ENCODE measurements at regions not wholly inside any gene's neighbourhood (a gene's known extent, or its start where the extent isn't known, plus 50 kb on each side); places are given as distances from the start of the nearest gene placed in this dataset.

DNA sequence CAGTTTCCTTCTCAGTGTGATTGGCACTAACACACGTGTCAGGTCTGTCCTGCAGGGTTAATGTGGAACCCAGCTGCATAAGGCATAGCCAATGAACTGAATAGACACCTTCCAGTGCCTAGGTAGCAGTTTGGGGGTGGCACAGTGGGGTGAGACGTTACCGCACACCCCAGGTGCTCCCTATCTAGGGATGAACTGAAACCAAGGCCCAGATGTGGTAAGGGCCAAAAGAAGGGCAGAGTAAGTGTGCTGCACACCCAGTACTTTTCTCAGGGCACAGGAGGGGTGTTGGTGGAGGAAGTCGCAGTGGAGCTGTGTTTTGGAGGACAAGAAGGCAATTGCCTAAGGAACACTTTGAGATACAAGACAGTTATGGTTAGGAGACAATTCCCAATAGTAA lies 317.9 kb upstream of the TSHZ3 start:
- Mint-ChIP-seq H3K36me3 (ENCODE audit: low read depth) (no peaks in the 10 kb centered on the region), H3K27me3 (no peaks in the 10 kb centered on the region), H3K4me3 (no peak overlapping the region), H3K4me1 (ENCODE audit: low read depth) (no peaks in the 10 kb centered on the region), H3K9me3 (no peaks in the 10 kb centered on the region), H3K27ac (no peak overlapping the region)
- no peak for ATAC-seq
- intact Hi-C loops (cut with micrococcal nuclease) = no loop called here
- DNase-seq = no peak
- TF ChIP-seq, protein P1, sequence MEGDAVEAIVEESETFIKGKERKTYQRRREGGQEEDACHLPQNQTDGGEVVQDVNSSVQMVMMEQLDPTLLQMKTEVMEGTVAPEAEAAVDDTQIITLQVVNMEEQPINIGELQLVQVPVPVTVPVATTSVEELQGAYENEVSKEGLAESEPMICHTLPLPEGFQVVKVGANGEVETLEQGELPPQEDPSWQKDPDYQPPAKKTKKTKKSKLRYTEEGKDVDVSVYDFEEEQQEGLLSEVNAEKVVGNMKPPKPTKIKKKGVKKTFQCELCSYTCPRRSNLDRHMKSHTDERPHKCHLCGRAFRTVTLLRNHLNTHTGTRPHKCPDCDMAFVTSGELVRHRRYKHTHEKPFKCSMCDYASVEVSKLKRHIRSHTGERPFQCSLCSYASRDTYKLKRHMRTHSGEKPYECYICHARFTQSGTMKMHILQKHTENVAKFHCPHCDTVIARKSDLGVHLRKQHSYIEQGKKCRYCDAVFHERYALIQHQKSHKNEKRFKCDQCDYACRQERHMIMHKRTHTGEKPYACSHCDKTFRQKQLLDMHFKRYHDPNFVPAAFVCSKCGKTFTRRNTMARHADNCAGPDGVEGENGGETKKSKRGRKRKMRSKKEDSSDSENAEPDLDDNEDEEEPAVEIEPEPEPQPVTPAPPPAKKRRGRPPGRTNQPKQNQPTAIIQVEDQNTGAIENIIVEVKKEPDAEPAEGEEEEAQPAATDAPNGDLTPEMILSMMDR (IDR thresholded peaks at IDR 0.05) = no peak
- CTCF ChIA-PET = no interaction called here
- POLR2A ChIA-PET = no interaction called here

DNA sequence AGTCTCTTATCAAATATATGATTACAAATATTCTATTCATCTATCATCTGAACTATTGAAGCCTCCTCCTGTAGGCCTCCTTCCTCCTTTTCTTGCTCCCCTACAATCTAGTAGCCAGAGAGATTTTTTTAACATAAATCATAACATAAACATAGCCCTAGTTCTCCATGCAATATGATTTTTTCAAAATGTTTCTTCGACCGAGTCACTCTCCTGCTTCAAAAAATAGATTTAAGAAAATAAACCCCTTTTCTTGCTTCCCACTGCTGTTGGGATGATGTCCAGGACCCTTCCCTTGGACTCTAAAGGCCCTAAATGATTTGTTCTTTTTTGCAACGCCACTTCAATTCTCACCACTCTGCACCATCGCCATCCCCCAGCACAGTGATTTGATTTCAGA lies 319.7 kb upstream of the TSHZ3 start:
- no peak for ATAC-seq
- Mint-ChIP-seq H3K27ac (no peak overlapping the region), H3K4me1 (ENCODE audit: low read depth) (no peaks in the 10 kb centered on the region), H3K9me3 (no peaks in the 10 kb centered on the region), H3K36me3 (ENCODE audit: low read depth) (no peaks in the 10 kb centered on the region), H3K4me3 (no peak overlapping the region), H3K27me3 (no peaks in the 10 kb centered on the region)
- POLR2A ChIA-PET = no interaction called here
- TF ChIP-seq, protein P1 (IDR thresholded peaks at IDR 0.05) = no peak
- intact Hi-C loops (cut with micrococcal nuclease) = no loop called here
- DNase-seq = no peak
- CTCF ChIA-PET = no interaction called here

DNA sequence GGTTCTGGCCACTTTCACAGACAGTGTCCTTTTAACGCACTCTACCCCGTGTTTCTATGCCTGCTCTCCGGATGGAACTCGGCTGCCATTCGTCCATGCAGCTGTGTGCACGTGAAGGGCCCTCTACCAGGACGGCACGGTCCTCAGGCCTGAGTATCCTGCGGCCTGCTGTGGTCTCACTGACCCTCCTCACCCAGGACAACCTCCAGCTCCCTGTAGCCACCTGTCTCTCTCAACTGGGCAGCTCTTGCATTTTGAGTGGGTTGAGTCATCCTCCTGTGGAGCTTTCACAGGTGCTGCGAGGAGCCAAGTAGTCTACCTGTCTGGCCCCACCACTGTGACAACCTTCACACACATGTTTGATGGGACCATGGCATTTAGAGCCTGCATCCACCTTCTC lies 321.7 kb upstream of the TSHZ3 start:
- intact Hi-C loops (cut with micrococcal nuclease) = no loop called here
- CTCF ChIA-PET = no interaction called here

DNA sequence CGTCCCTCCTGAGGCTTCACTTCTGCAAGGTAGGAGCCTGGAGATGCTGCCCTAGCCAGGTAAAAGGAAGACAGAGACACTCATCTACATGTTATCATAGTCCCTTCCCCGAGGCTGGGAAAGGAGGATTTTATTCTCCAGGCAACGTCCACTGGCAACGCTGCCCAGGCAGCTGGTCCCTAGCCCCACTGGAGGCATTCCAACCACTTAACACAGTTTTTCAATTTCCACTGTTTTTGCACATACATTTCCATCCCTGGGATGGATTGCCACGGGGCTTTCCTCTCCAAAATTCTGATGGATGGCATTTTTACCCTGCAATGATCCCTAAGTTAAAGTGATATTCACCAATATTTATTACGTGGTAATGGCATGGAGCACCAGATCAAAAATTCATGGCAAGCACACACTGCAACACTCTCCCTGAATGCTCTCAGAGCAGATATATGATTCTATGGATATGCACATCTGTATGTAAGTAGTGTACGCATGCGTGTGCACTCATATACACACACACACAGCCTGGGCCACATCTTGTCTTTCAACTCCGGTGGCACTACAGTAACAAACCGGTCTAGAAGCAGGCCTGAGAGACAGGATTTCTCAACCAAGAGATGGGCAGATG lies 322.3 kb upstream of the TSHZ3 start:
- no peaks in the 10 kb centered on the region for H3K9me3 Mint-ChIP-seq
- no peak for DNase-seq
- POLR2A ChIA-PET = interaction anchor here (0.7 kb wide), 1 partner anchor 691 kb away, joined by 3 read pairs; no protein-coding TSS in a partner anchor
- no peaks in the 10 kb centered on the region for H3K27me3 Mint-ChIP-seq
- no peak overlapping the region for H3K27ac Mint-ChIP-seq
- TF ChIP-seq, protein P1 (IDR thresholded peaks at IDR 0.05) = no peak
- H3K4me1 Mint-ChIP-seq (ENCODE audit: low read depth) = no peaks in the 10 kb centered on the region
- intact Hi-C loops (cut with micrococcal nuclease) = no loop called here
- no peaks in the 10 kb centered on the region for H3K36me3 Mint-ChIP-seq (ENCODE audit: low read depth)
- no peak overlapping the region for H3K4me3 Mint-ChIP-seq
- ATAC-seq = no peak
- CTCF ChIA-PET = no interaction called here

More for the DNA sequence above, 321.7 kb upstream of the TSHZ3 start:
- no peak for DNase-seq
- ATAC-seq = no peak
- TF ChIP-seq, protein P1 (IDR thresholded peaks at IDR 0.05) = no peak
- no peaks in the 10 kb centered on the region for H3K4me1 Mint-ChIP-seq (ENCODE audit: low read depth)
- POLR2A ChIA-PET = interaction anchor here (0.7 kb wide), 1 partner anchor 691 kb away, joined by 3 read pairs; no protein-coding TSS in a partner anchor
- H3K36me3 Mint-ChIP-seq (ENCODE audit: low read depth) = no peaks in the 10 kb centered on the region
- H3K27me3 Mint-ChIP-seq = no peaks in the 10 kb centered on the region
- no peaks in the 10 kb centered on the region for H3K9me3 Mint-ChIP-seq
- H3K4me3 Mint-ChIP-seq = no peak overlapping the region
- no peak overlapping the region for H3K27ac Mint-ChIP-seq

DNA sequence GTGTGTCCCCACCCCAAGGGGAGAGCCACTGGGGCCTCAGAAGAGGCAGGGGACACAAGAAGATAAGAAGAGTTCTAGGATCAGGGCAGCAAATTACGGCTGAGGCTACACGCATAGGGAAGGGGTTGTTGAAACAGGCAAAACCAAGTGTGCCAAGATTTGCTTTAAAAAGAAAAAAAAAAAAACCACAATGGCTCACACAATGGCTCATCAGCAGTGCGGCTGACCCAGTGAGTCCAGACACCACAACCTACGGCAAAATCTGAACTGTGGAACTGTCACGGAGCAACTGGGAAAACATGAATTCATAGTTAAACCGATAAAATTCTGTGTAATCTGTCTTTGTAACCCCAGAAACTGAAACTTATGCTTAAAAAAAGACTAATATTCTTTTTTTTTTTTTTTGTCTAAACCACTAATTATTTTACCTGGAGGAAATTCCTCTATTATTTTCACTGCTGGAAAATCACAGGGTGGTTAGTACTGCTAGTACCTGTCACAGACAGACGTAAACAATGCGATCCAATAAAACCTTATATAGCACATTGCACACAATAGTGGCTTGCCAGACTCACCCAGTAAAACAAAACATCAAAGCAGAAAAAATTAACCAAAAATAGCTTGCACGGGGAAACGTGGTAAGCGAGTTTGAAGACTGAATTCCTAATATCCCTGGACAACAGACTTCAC lies 325.4 kb upstream of the TSHZ3 start:
- Mint-ChIP-seq H3K27me3 (no peaks in the 10 kb centered on the region), H3K36me3 (ENCODE audit: low read depth) (no peaks in the 10 kb centered on the region), H3K4me1 (ENCODE audit: low read depth) (no peaks in the 10 kb centered on the region), H3K4me3 (no peak overlapping the region), H3K27ac (no peak overlapping the region), H3K9me3 (no peaks in the 10 kb centered on the region)
- ChIA-PET POLR2A (no interaction called here), CTCF (no interaction called here)
- intact Hi-C loops (cut with micrococcal nuclease) = no loop called here
- TF ChIP-seq, protein P1 (IDR thresholded peaks at IDR 0.05) = no peak
- DNase-seq (no peak), ATAC-seq (no peak)
